Large intestine (tissue), 3 donors: ENCODE measurements at regions not wholly inside any gene's neighbourhood (a gene's known extent, or its start where the extent isn't known, plus 50 kb on each side); places are given as distances from the start of the nearest gene placed in this dataset.

Source experiments
- DNase-seq, 2 donors: peaks; one replicate each; pipeline versions ENCODE4 v3.0.0 to v3.0.0-alpha.2; 2013
- H3K27ac ChIP-seq: one replicate; pipeline ENCODE4 v1.5.1; 2013; ENCODE audit warnings: low read length
- H3K27me3 ChIP-seq: 2 replicates; pipeline ENCODE4 v1.6.1; 2013; ENCODE audit warnings: low read length; ENCODE audit not compliant: control insufficient read depth, insufficient read depth
- H3K36me3 ChIP-seq: 2 replicates; pipeline ENCODE4 v1.6.1; 2013; ENCODE audit warnings: low read length; ENCODE audit not compliant: control insufficient read depth, insufficient read depth
- H3K4me1 ChIP-seq: one replicate; pipeline ENCODE4 v1.6.1; 2013; ENCODE audit warnings: low read length; ENCODE audit not compliant: control insufficient read depth, insufficient read depth
- H3K4me3 ChIP-seq: one replicate; pipeline ENCODE4 v1.5.1; 2013; ENCODE audit warnings: low read length
- H3K9me3 ChIP-seq: one replicate; pipeline ENCODE4 v1.6.1; 2013; ENCODE audit warnings: mild to moderate bottlenecking, low read depth, low read length, moderate library complexity; ENCODE audit not compliant: control insufficient read depth
- WGBS: methylation state at CpG from one replicate; pipeline ENCODE4 v1.1.5; 2013; ENCODE audit warnings: low lambda C conversion rate; ENCODE audit not compliant: insufficient coverage; 5-methylcytosine and 5-hydroxymethylcytosine counted together

DNA sequence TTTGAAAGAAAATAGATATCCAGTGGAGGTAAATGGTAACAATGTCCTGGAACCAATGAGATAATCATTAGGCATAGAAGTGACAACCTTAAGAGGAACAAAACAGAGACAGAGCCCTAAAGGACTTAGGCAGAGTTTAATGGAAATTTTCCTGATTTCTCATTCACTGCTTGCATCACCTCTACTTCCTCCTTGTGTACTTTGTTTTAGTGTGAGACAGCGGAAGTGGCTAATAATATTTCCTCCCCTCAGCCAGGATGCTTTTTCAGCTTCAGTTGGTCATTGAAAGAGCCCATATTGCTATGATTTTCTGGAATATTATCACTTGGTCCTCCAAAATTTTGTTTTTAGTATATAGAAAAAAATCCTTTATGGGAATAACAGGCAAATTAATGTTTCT is 153.4 kb upstream of the MPDZ start:
- 67% methylated on average over 1 of the region's 1 CpG for WGBS
- Histone ChIP-seq H3K27ac (no peak overlapping the region), H3K4me1 (no peaks in the 10 kb centered on the region), H3K4me3 (no peak overlapping the region), H3K9me3 (no peaks in the 10 kb centered on the region), H3K27me3 (no peaks in the 10 kb centered on the region), H3K36me3 (no peaks in the 10 kb centered on the region)
- no peak for DNase-seq

DNA sequence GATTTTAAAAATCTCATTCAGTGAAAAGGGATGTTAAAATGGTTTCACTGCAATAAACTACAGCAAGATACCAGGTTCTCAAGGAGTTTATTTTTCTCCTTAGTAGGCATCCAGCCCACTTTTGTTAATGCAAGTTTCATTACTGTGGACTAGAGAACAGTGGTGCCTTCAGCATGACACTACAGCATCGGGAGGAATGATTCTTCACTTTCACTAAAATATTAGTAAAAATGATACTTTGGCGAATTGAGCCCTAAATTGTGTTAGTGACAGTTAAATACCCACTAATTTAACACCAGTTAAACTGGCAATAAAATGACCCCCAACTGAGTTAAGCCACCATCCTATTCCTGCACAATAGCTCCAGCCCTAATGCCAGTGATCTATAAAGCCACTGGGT is 152.2 kb upstream of the MPDZ start:
- no peaks in the 10 kb centered on the region for H3K9me3 ChIP-seq
- DNase-seq: no peak
- H3K4me3 ChIP-seq: no peak overlapping the region
- H3K36me3 ChIP-seq: no peaks in the 10 kb centered on the region
- H3K27ac ChIP-seq: no peak overlapping the region
- no CpG with 5 or more reads among the region's 2 CpGs for WGBS
- no peaks in the 10 kb centered on the region for H3K4me1 ChIP-seq
- H3K27me3 ChIP-seq: no peaks in the 10 kb centered on the region

DNA sequence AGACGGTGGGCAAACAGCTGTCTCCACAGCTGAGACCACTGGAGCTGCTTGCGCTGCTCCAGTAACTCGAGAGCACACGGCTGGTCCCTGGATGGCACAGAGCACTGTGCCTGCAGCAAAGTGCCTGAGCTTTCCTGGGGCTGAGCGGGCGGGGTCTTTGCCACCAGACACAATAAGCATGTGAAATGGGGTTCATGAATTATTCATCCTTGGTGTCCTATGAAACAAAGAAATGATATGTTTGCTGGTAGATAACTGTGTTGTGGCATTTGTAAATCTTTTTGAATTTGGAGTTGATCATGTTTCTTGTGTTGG is 151.7 kb upstream of the MPDZ start:
- Histone ChIP-seq H3K9me3 (no peaks in the 10 kb centered on the region), H3K36me3 (no peaks in the 10 kb centered on the region), H3K27ac (no peak overlapping the region), H3K4me3 (no peak overlapping the region), H3K4me1 (no peaks in the 10 kb centered on the region), H3K27me3 (no peaks in the 10 kb centered on the region)
- no peak for DNase-seq
- no CpG with 5 or more reads among the region's 6 CpGs for WGBS

DNA sequence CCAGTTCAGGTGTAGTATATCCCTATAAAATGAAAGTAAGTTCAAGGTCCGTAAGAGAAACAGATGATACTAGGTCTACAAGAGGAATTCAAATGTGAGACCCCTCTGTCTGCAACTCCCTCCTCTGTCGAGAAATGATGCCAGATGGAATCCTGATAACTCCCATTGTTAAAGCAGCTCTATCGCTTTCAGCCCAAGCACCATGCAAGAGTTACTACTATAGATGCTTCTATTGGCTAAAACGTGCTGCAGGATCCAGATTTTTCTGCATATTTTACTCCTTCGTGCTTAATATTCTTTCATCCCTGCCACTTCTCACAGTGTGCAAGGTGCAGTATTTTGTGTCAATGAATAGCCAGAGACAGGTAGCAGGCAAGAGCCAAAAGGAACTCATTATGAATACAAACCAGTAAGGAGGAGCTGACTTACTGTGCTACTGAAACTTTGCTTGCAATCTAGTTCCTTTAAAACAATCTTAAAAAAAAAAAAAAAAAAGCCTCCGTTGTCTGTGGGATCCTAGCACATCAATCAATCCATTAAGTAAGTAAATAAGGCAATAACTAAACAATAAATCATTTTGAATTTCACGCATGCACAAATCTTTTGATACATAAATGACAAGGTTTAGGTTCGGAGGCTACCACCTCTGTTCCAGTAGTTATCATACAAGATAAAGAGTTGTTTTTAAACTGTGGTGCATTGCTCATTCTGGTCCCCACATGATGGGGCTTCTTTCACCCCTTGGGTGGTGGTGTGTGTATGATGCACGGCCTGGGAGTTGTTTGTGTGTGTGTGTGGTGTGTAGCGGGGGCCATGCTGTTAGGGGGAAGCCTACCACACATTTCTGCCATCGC is 151.1 kb upstream of the MPDZ start:
- no peaks in the 10 kb centered on the region for H3K9me3 ChIP-seq
- no peak overlapping the region for H3K27ac ChIP-seq
- no peaks in the 10 kb centered on the region for H3K27me3 ChIP-seq
- no peak for DNase-seq
- no peaks in the 10 kb centered on the region for H3K4me1 ChIP-seq
- H3K4me3 ChIP-seq: no peak overlapping the region
- H3K36me3 ChIP-seq: no peaks in the 10 kb centered on the region
- WGBS: 60% methylated on average over 1 of the region's 11 CpGs

DNA sequence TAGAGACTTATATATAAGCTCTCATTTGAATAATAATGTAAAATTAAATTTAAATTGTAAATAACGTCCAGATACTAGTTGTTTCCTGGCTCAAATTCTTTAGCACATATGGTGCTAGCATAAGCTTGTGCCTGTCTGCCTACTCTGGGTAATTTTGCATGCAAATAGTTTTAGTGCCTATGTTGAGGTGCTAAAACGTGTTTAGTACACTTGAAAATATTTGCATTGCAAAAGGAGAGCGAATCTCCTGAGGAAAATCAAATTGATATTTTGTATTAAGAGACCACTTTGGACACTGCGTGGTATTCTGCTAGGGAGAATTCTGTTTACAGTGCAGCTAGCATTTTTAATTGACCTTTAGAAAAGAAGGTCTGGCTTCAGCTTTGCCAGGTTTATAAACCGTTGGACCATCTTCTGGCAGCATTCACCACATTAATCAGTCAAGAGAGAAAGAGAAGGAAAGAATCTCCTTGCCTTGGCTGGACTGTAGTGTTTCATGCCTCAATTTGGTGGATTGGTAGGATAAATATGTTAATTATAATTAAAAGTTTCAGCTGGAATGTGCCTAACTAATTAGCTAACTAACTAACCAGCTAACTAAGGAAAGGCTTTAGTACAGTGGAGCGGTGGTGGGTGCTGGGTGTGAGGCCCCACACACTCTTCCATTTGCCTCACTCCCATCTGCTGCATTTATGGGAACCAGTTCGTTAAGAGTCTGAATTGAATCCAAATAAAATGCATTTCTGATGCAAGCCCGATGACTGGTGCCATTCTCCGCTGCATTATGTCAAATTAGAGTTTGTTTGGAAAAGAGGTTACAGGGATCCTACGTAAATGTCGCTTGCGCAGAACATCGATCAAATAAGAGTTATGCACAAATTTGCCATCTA is 150.1 kb upstream of the MPDZ start:
- Histone ChIP-seq H3K4me3 (no peak overlapping the region), H3K4me1 (no peaks in the 10 kb centered on the region), H3K9me3 (no peaks in the 10 kb centered on the region), H3K36me3 (no peaks in the 10 kb centered on the region), H3K27me3 (no peaks in the 10 kb centered on the region), H3K27ac (no peak overlapping the region)
- 100% methylated on average over 4 of the region's 13 CpGs for WGBS
- no peak for DNase-seq

DNA sequence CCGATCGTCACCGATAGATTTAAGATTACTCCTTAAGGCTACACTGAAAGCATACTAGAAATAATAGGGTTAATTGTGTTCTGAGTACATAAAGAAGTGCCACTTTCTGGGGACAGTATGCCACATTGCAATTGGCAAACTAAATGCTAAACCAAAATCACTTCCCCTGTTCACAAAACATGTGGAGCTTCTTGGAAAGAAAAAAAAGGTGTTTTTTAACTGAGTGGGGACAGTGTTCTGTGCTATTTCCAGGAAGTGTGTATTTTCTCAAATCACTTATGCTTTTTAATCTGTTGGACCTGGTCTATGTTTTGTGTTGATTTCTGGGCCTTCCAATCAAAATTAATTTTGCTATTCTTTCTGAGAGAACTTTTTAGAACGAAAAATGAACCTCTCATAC is 149.3 kb upstream of the MPDZ start:
- H3K27ac ChIP-seq: no peak overlapping the region
- no peaks in the 10 kb centered on the region for H3K27me3 ChIP-seq
- no peak for DNase-seq
- no peak overlapping the region for H3K4me3 ChIP-seq
- no peaks in the 10 kb centered on the region for H3K9me3 ChIP-seq
- no peaks in the 10 kb centered on the region for H3K36me3 ChIP-seq
- no peaks in the 10 kb centered on the region for H3K4me1 ChIP-seq
- no CpG with 5 or more reads among the region's 4 CpGs for WGBS

DNA sequence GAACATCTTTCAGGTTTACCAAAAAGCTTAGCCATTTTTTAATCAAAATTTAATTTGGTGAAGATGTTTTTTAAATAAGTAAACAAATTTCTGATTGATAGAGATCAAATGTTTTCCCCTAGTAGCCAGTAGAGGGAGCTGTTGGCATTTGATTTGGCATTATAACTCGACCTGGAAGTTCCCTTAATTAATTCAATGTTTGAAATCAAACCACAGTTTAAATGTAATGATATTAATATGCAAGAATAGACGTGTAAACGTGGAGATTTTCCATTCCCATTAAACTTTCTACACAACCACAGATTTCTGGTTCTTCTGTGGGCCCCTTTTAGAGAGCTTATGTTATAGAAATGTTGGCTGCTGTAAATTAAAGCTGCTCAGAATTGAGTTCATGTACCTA is 148.1 kb upstream of the MPDZ start:
- H3K27ac ChIP-seq: no peak overlapping the region
- no peak overlapping the region for H3K4me3 ChIP-seq
- no peaks in the 10 kb centered on the region for H3K4me1 ChIP-seq
- H3K9me3 ChIP-seq: no peaks in the 10 kb centered on the region
- WGBS: 0% methylated on average over 3 of the region's 3 CpGs
- no peaks in the 10 kb centered on the region for H3K27me3 ChIP-seq
- peak in 1 of 2 donors; percentile 13 for DNase-seq
- H3K36me3 ChIP-seq: no peaks in the 10 kb centered on the region

DNA sequence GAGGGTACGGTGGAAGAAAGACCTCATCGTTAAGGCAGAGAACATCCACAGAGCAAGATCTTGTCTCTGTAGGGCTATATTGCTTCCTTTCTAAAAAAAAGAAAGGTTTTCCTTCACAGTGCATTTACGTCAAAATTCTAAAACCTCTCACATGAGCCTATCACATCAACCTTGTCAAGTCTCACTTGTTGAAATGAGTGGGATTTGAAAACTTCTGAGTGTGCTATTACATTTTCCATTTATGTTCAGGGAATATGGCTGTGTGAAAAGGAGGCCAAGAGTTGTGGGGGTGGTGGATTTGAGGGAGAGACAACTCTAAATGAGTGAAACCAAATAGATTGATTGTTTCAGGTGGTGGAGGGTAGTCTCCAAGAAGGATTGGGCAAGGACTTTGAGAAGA is 147.1 kb upstream of the MPDZ start:
- H3K36me3 ChIP-seq: no peaks in the 10 kb centered on the region
- DNase-seq: no peak
- H3K9me3 ChIP-seq: no peaks in the 10 kb centered on the region
- H3K27ac ChIP-seq: no peak overlapping the region
- WGBS: 90% methylated on average over 2 of the region's 3 CpGs
- H3K4me1 ChIP-seq: no peaks in the 10 kb centered on the region
- no peaks in the 10 kb centered on the region for H3K27me3 ChIP-seq
- no peak overlapping the region for H3K4me3 ChIP-seq

DNA sequence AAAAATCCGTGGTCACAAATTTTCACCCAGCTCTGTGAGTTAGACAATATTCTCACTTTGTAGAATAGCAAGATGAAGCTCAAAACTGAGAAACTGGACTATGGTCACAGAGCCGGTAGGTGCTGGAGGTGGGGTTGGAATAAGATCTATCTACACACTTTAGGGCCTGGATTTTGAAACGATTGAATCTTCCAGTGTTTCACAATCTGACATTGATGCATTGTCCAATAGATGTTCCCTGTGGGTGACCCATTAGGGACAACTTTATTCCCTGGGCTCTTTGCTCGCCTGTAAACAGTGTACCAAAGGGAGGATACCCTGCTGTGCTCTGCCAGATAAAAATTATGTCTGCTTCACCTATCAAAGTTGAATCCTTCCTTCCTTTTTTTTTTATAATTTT is 145.4 kb upstream of the MPDZ start:
- DNase-seq: no peak
- Histone ChIP-seq H3K36me3 (no peaks in the 10 kb centered on the region), H3K4me3 (no peak overlapping the region), H3K27me3 (no peaks in the 10 kb centered on the region), H3K27ac (no peak overlapping the region), H3K9me3 (no peaks in the 10 kb centered on the region), H3K4me1 (no peaks in the 10 kb centered on the region)
- 67% methylated on average over 1 of the region's 4 CpGs for WGBS

DNA sequence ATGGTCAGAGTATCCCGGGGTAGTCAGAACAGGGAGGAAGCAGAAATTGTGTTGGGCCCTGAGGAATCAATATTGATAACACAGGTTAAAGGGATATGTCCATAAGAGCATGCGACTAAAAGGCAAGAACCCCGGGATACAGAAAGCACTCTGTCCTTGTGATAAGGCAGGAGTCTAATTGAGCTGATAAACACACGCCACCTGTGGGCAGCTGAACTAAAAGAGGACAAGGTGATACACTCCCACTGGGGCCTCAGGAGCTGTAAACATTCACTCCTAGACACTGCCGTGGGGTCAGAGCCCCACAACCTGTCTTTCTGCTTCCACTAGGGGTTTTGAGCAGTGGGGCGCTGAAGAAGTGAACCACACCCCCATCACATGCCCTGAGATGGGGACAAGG is 144.7 kb upstream of the MPDZ start:
- H3K9me3 ChIP-seq: no peaks in the 10 kb centered on the region
- H3K4me3 ChIP-seq: no peak overlapping the region
- no peak for DNase-seq
- H3K4me1 ChIP-seq: no peaks in the 10 kb centered on the region
- H3K27me3 ChIP-seq: no peaks in the 10 kb centered on the region
- 71% methylated on average over 1 of the region's 6 CpGs for WGBS
- no peaks in the 10 kb centered on the region for H3K36me3 ChIP-seq
- no peak overlapping the region for H3K27ac ChIP-seq
